ENCODE measurements at regions not wholly inside any gene's neighbourhood (a gene's known extent, or its start where the extent isn't known, plus 50 kb on each side); places are given as distances from the start of the nearest gene placed in this dataset.

- ATAC-seq (ENCODE audit: low read depth) (no peak), DNase-seq (no peak)
- H3K4me1 ChIP-seq (ENCODE audit: control insufficient read depth in 2 of 2, insufficient read depth in 2 of 2, low read length in 2 of 2): no peaks in the 10 kb centered on the region
- Mint-ChIP-seq H3K4me1 (no peaks in the 10 kb centered on the region), H3K27ac (no peak overlapping the region), H3K9me3 (ENCODE audit: insufficient read depth) (no peaks in the 10 kb centered on the region), H3K4me3 (no peak overlapping the region), H3K27me3 (no peaks in the 10 kb centered on the region)
- no peak overlapping the region for H3K4me3 ChIP-seq (ENCODE audit: control extremely low read depth in 1 of 5, extremely low read depth in 1 of 5, insufficient read depth in 1 of 5, low read depth in 2 of 5, low read length in 4 of 5)
- WGBS (ENCODE audit: insufficient coverage): no CpG with 5 or more reads among the region's 2 CpGs
- no peak for TF ChIP-seq EZH2 (IDR thresholded peaks at IDR 0.05; ENCODE audit: borderline replicate concordance, insufficient read depth, low read depth, low read length, poor library complexity, severe bottlenecking)
- TF ChIP-seq CTCF (IDR thresholded peaks at IDR 0.05): no peak
- ChIA-PET CTCF (no interaction called here), POLR2A (no interaction called here)
- H2AFZ ChIP-seq (ENCODE audit: insufficient read depth, low read depth, low read length, poor library complexity, severe bottlenecking): no peak overlapping the region
- H3K9me3 ChIP-seq (ENCODE audit: control extremely low read depth in 1 of 3, control insufficient read depth in 2 of 3, insufficient read depth in 1 of 3, low read length in 2 of 3): no peaks in the 10 kb centered on the region
- H3K27me3 ChIP-seq (replicated peaks in 1 of 4; ENCODE audit: control extremely low read depth in 1 of 4, control insufficient read depth in 3 of 4, insufficient read depth in 4 of 4, low read length in 3 of 4): no peaks in the 10 kb centered on the region
- intact Hi-C loops (cut with micrococcal nuclease): no loop called here
- no peaks in the 10 kb centered on the region for H4K20me1 ChIP-seq (ENCODE audit: control insufficient read depth, insufficient read depth, low read length, poor library complexity, severe bottlenecking)
- H3K9ac ChIP-seq (ENCODE audit: low read length): no peak overlapping the region
- no peak overlapping the region for H3K4me2 ChIP-seq (replicated peaks; ENCODE audit: low read depth, low read length, poor library complexity, severe bottlenecking)
- no peaks in the 10 kb centered on the region for H3K79me2 ChIP-seq (ENCODE audit: control insufficient read depth, insufficient read depth, low read length)
- H3K36me3 ChIP-seq (replicated peaks in 1 of 2; ENCODE audit: control extremely low read depth in 1 of 2, control insufficient read depth in 1 of 2, extremely low read depth in 1 of 2, insufficient read depth in 2 of 2, low read length in 1 of 2): no peaks in the 10 kb centered on the region
- H3K27ac ChIP-seq (ENCODE audit: low read length in 2 of 2): no peak overlapping the region
These were observed 116.1 kb upstream of the FTMT start for GRCh38 chr5:121735618-121736017.

DNA sequence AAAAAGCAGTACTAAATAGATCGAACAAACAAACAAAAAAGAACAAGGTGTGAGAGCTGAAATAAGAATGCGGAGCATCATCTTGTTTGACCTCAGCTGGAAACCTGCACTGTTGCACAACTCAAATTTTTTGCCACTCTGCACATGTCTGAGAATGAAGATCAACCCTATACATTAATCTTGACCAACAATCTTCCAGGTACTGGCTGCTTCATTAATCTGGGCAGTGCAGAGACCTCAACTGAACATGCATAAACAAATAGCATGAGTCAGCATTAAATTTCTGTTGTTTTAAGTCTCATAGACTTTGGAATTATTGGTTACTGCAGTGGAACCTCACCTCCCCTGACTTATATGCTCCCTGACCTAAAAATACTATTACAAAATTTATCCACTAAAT, 114.6 kb upstream of the FTMT start:
- no peak overlapping the region for H3K9ac ChIP-seq (ENCODE audit: low read length)

More for the DNA sequence above, 114.6 kb upstream of the FTMT start:
- ATAC-seq (ENCODE audit: low read depth) (no peak), DNase-seq (no peak)
- intact Hi-C loops (cut with micrococcal nuclease): no loop called here
- no peaks in the 10 kb centered on the region for H3K79me2 ChIP-seq (ENCODE audit: control insufficient read depth, insufficient read depth, low read length)
- H3K9me3 Mint-ChIP-seq (ENCODE audit: insufficient read depth): no peaks in the 10 kb centered on the region
- no peak overlapping the region for H3K4me3 ChIP-seq (ENCODE audit: control extremely low read depth in 1 of 5, extremely low read depth in 1 of 5, insufficient read depth in 1 of 5, low read depth in 2 of 5, low read length in 4 of 5)
- H3K27me3 ChIP-seq (replicated peaks in 1 of 4; ENCODE audit: control extremely low read depth in 1 of 4, control insufficient read depth in 3 of 4, insufficient read depth in 4 of 4, low read length in 3 of 4): no peaks in the 10 kb centered on the region
- no peaks in the 10 kb centered on the region for H3K27me3 Mint-ChIP-seq
- H3K4me1 ChIP-seq (ENCODE audit: control insufficient read depth in 2 of 2, insufficient read depth in 2 of 2, low read length in 2 of 2): no peaks in the 10 kb centered on the region
- no peaks in the 10 kb centered on the region for H4K20me1 ChIP-seq (ENCODE audit: control insufficient read depth, insufficient read depth, low read length, poor library complexity, severe bottlenecking)
- no CpG with 5 or more reads among the region's 2 CpGs for WGBS (ENCODE audit: insufficient coverage)
- CTCF ChIA-PET: no interaction called here
- POLR2A ChIA-PET: no interaction called here
- no peak overlapping the region for H2AFZ ChIP-seq (ENCODE audit: insufficient read depth, low read depth, low read length, poor library complexity, severe bottlenecking)
- H3K4me1 Mint-ChIP-seq: no peaks in the 10 kb centered on the region
- no peak overlapping the region for H3K27ac Mint-ChIP-seq
- H3K27ac ChIP-seq (ENCODE audit: low read length in 2 of 2): no peak overlapping the region
- no peak overlapping the region for H3K4me3 Mint-ChIP-seq
- H3K4me2 ChIP-seq (replicated peaks; ENCODE audit: low read depth, low read length, poor library complexity, severe bottlenecking): no peak overlapping the region
- no peaks in the 10 kb centered on the region for H3K36me3 ChIP-seq (replicated peaks in 1 of 2; ENCODE audit: control extremely low read depth in 1 of 2, control insufficient read depth in 1 of 2, extremely low read depth in 1 of 2, insufficient read depth in 2 of 2, low read length in 1 of 2)
- TF ChIP-seq EZH2 (IDR thresholded peaks at IDR 0.05; ENCODE audit: borderline replicate concordance, insufficient read depth, low read depth, low read length, poor library complexity, severe bottlenecking) (no peak), CTCF (IDR thresholded peaks at IDR 0.05) (no peak)
- H3K9me3 ChIP-seq (ENCODE audit: control extremely low read depth in 1 of 3, control insufficient read depth in 2 of 3, insufficient read depth in 1 of 3, low read length in 2 of 3): no peaks in the 10 kb centered on the region

All from B cell (primary cell).